Neural cell (in vitro differentiated cells): ENCODE measurements at regions not wholly inside any gene's neighbourhood (a gene's known extent, or its start where the extent isn't known, plus 50 kb on each side); places are given as distances from the start of the nearest gene placed in this dataset.

Experiments
- CTCF ChIP-seq: fragments of 450-650 bp; IDR thresholded peaks from 2 replicates; pipeline ENCODE4 v1.5.1; 2014; ENCODE audit warnings: antibody characterized with exemption, mild to moderate bottlenecking, moderate library complexity; ENCODE audit not compliant: poor library complexity, severe bottlenecking
- EP300 ChIP-seq: fragments of 450-650 bp; conservative IDR thresholded peaks from 2 replicates; pipeline ENCODE4 v1.6.1; 2014; ENCODE audit warnings: antibody characterized with exemption, mild to moderate bottlenecking, moderate library complexity; ENCODE audit not compliant: poor library complexity, severe bottlenecking
- MXI1 ChIP-seq: fragments of 450-650 bp; conservative IDR thresholded peaks from 2 replicates; pipeline ENCODE4 v1.6.1; 2014; ENCODE audit warnings: antibody characterized with exemption, mild to moderate bottlenecking; ENCODE audit not compliant: poor library complexity, severe bottlenecking
- RAD21 ChIP-seq: fragments of 450-650 bp; conservative IDR thresholded peaks from 2 replicates; pipeline ENCODE4 v1.6.1; 2014; ENCODE audit warnings: antibody characterized with exemption, mild to moderate bottlenecking, moderate library complexity
- TF ChIP-seq, protein P1 (sequence below): IDR thresholded peaks from 2 replicates; pipeline ENCODE4 v1.6.1; 2012; ENCODE audit warnings: borderline replicate concordance

GRCh38 chr22:48806227-48806781, 1021.4 kb downstream of the BRD1 start:
- TF ChIP-seq, protein P1, sequence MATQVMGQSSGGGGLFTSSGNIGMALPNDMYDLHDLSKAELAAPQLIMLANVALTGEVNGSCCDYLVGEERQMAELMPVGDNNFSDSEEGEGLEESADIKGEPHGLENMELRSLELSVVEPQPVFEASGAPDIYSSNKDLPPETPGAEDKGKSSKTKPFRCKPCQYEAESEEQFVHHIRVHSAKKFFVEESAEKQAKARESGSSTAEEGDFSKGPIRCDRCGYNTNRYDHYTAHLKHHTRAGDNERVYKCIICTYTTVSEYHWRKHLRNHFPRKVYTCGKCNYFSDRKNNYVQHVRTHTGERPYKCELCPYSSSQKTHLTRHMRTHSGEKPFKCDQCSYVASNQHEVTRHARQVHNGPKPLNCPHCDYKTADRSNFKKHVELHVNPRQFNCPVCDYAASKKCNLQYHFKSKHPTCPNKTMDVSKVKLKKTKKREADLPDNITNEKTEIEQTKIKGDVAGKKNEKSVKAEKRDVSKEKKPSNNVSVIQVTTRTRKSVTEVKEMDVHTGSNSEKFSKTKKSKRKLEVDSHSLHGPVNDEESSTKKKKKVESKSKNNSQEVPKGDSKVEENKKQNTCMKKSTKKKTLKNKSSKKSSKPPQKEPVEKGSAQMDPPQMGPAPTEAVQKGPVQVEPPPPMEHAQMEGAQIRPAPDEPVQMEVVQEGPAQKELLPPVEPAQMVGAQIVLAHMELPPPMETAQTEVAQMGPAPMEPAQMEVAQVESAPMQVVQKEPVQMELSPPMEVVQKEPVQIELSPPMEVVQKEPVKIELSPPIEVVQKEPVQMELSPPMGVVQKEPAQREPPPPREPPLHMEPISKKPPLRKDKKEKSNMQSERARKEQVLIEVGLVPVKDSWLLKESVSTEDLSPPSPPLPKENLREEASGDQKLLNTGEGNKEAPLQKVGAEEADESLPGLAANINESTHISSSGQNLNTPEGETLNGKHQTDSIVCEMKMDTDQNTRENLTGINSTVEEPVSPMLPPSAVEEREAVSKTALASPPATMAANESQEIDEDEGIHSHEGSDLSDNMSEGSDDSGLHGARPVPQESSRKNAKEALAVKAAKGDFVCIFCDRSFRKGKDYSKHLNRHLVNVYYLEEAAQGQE: no peak
- TF ChIP-seq MXI1 (no peak), CTCF (no peak), RAD21 (no peak), EP300 (no peak)
